ENCODE measurements at regions not wholly inside any gene's neighbourhood (a gene's known extent, or its start where the extent isn't known, plus 50 kb on each side); places are given as distances from the start of the nearest gene placed in this dataset.

DNA sequence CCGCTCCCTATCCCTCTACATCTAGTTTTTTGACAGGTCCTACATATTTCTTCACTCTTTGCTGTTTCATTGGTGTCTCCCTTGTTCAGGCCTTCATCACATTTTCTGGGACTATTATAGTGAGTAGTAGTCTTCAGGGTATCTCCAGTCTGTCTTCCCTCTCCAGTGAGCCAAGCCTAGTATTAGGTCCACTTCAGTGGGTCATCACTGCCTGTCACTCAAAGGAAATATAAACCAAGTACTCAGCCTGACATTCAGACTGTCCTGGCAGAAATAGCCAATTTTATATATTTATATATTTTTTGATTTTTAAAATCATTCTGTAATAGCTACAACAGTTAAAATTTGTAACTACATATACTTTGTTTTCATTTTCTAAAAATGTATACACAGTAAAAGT lies 137.8 kb downstream of the CYB561 start:
- TF ChIP-seq, protein P1, sequence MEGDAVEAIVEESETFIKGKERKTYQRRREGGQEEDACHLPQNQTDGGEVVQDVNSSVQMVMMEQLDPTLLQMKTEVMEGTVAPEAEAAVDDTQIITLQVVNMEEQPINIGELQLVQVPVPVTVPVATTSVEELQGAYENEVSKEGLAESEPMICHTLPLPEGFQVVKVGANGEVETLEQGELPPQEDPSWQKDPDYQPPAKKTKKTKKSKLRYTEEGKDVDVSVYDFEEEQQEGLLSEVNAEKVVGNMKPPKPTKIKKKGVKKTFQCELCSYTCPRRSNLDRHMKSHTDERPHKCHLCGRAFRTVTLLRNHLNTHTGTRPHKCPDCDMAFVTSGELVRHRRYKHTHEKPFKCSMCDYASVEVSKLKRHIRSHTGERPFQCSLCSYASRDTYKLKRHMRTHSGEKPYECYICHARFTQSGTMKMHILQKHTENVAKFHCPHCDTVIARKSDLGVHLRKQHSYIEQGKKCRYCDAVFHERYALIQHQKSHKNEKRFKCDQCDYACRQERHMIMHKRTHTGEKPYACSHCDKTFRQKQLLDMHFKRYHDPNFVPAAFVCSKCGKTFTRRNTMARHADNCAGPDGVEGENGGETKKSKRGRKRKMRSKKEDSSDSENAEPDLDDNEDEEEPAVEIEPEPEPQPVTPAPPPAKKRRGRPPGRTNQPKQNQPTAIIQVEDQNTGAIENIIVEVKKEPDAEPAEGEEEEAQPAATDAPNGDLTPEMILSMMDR (IDR thresholded peaks at IDR 0.05; ENCODE audit: poor library complexity, severe bottlenecking), result no peak
- TF ChIP-seq EZH2 (IDR thresholded peaks at IDR 0.05; ENCODE audit: borderline replicate concordance, insufficient read depth, low read length, poor library complexity, severe bottlenecking) (no peak), POLR2AphosphoS5 (IDR thresholded peaks at IDR 0.05) (no peak)
